ENCODE measurements at regions not wholly inside any gene's neighbourhood (a gene's known extent, or its start where the extent isn't known, plus 50 kb on each side); places are given as distances from the start of the nearest gene placed in this dataset.

GRCh38 chr13:94947965-94948371 lies 235.6 kb upstream of the SOX21 start:
- no peak for TF ChIP-seq EZH2 (IDR thresholded peaks at IDR 0.05; ENCODE audit: insufficient read depth, poor library complexity, severe bottlenecking)
- TF ChIP-seq EZH2phosphoT487 (IDR thresholded peaks at IDR 0.05; ENCODE audit: insufficient read depth, low read depth): no peak
